ENCODE measurements at regions not wholly inside any gene's neighbourhood (a gene's known extent, or its start where the extent isn't known, plus 50 kb on each side); places are given as distances from the start of the nearest gene placed in this dataset.
"Not testable (repeated sequence)": the region's sequence is repeated elsewhere in the genome, so short reads cannot be mapped to it uniquely, and the experiment has no call there.

GRCh38 chr4:165805406-165805805 is 67.6 kb upstream of the TLL1 start:
- CTCF ChIA-PET (ENCODE audit: partially characterized antibody), result no interaction called here
- POLR2A ChIA-PET (ENCODE audit: partially characterized antibody), result no interaction called here
- H3K4me1 ChIP-seq (ENCODE audit: insufficient read depth, low read length), result no peaks in the 10 kb centered on the region
- H3K27ac Mint-ChIP-seq, result no peak overlapping the region
- intact Hi-C loops (cut with micrococcal nuclease), result no loop called here
- H3K9me3 Mint-ChIP-seq, result peaks cover 0 to 2% (median 0%) of the 10 kb centered on the region in 8 donors
- H3K9me3 ChIP-seq (ENCODE audit: control insufficient read depth in 1 of 2, low read length in 2 of 2), result no peaks in the 10 kb centered on the region
- DNase-seq, result no peak
- no peak overlapping the region for H3K4me3 ChIP-seq (ENCODE audit: low read length in 2 of 2)
- H3K36me3 Mint-ChIP-seq, result no peaks in the 10 kb centered on the region
- no peaks in the 10 kb centered on the region for H3K4me1 Mint-ChIP-seq
- H3K36me3 ChIP-seq (ENCODE audit: insufficient read depth, low read length), result no peaks in the 10 kb centered on the region
- no peaks in the 10 kb centered on the region for H3K27me3 Mint-ChIP-seq
- H3K4me3 Mint-ChIP-seq, result no peak overlapping the region
- no peaks in the 10 kb centered on the region for H3K27me3 ChIP-seq (ENCODE audit: insufficient read depth, low read length)
- H3K27ac ChIP-seq (ENCODE audit: low read depth, low read length), result no peak overlapping the region

GRCh38 chr4:165806613-165807012 is 66.4 kb upstream of the TLL1 start:
- H3K36me3 ChIP-seq (ENCODE audit: insufficient read depth, low read length), result no peaks in the 10 kb centered on the region
- no peak overlapping the region for H3K27ac ChIP-seq (ENCODE audit: low read depth, low read length)
- H3K4me3 Mint-ChIP-seq, result no peak overlapping the region
- ChIA-PET POLR2A (ENCODE audit: partially characterized antibody) (no interaction called here), CTCF (ENCODE audit: partially characterized antibody) (no interaction called here)
- no peak overlapping the region for H3K4me3 ChIP-seq (ENCODE audit: low read length in 2 of 2)
- H3K9me3 ChIP-seq (ENCODE audit: control insufficient read depth in 1 of 2, low read length in 2 of 2), result no peaks in the 10 kb centered on the region
- no peaks in the 10 kb centered on the region for H3K27me3 ChIP-seq (ENCODE audit: insufficient read depth, low read length)
- intact Hi-C loops (cut with micrococcal nuclease), result no loop called here
- no peaks in the 10 kb centered on the region for H3K4me1 ChIP-seq (ENCODE audit: insufficient read depth, low read length)
- H3K27me3 Mint-ChIP-seq, result no peaks in the 10 kb centered on the region
- no peak overlapping the region for H3K27ac Mint-ChIP-seq
- peaks cover 0 to 2% (median 0%) of the 10 kb centered on the region in 8 donors for H3K9me3 Mint-ChIP-seq
- DNase-seq, result no peak
- no peaks in the 10 kb centered on the region for H3K36me3 Mint-ChIP-seq
- H3K4me1 Mint-ChIP-seq, result no peaks in the 10 kb centered on the region

GRCh38 chr4:165810726-165811125 is 62.3 kb upstream of the TLL1 start:
- no peaks in the 10 kb centered on the region for H3K36me3 ChIP-seq (ENCODE audit: insufficient read depth, low read length)
- H3K27ac ChIP-seq (ENCODE audit: low read depth, low read length), result no peak overlapping the region
- no peaks in the 10 kb centered on the region for H3K4me1 Mint-ChIP-seq
- H3K36me3 Mint-ChIP-seq, result no peaks in the 10 kb centered on the region
- peaks cover 0 to 3% (median 0%) of the 10 kb centered on the region in 8 donors for H3K9me3 Mint-ChIP-seq
- no peak overlapping the region for H3K4me3 ChIP-seq (ENCODE audit: low read length in 2 of 2)
- H3K4me1 ChIP-seq (ENCODE audit: insufficient read depth, low read length), result no peaks in the 10 kb centered on the region
- ChIA-PET CTCF (ENCODE audit: partially characterized antibody) (no interaction called here), POLR2A (ENCODE audit: partially characterized antibody) (no interaction called here)
- H3K27ac Mint-ChIP-seq, result no peak overlapping the region
- H3K4me3 Mint-ChIP-seq, result no peak overlapping the region
- no peak for DNase-seq
- intact Hi-C loops (cut with micrococcal nuclease), result no loop called here
- H3K27me3 Mint-ChIP-seq, result no peaks in the 10 kb centered on the region
- no peaks in the 10 kb centered on the region for H3K9me3 ChIP-seq (ENCODE audit: control insufficient read depth in 1 of 2, low read length in 2 of 2)
- H3K27me3 ChIP-seq (ENCODE audit: insufficient read depth, low read length), result no peaks in the 10 kb centered on the region

GRCh38 chr4:165813606-165814005 is 59.4 kb upstream of the TLL1 start:
- ChIA-PET CTCF (ENCODE audit: partially characterized antibody) (no interaction called here), POLR2A (ENCODE audit: partially characterized antibody) (no interaction called here)
- Mint-ChIP-seq H3K36me3 (no peaks in the 10 kb centered on the region), H3K27me3 (no peaks in the 10 kb centered on the region), H3K4me3 (no peak overlapping the region), H3K27ac (no peak overlapping the region), H3K4me1 (no peaks in the 10 kb centered on the region), H3K9me3 (peaks cover 0 to 7% (median 5%) of the 10 kb centered on the region in 8 donors)
- intact Hi-C loops (cut with micrococcal nuclease), result no loop called here
- Histone ChIP-seq H3K4me3 (ENCODE audit: low read length in 2 of 2) (no peak overlapping the region), H3K36me3 (ENCODE audit: insufficient read depth, low read length) (no peaks in the 10 kb centered on the region), H3K4me1 (ENCODE audit: insufficient read depth, low read length) (no peaks in the 10 kb centered on the region), H3K27me3 (ENCODE audit: insufficient read depth, low read length) (no peaks in the 10 kb centered on the region), H3K9me3 (ENCODE audit: control insufficient read depth in 1 of 2, low read length in 2 of 2) (no peaks in the 10 kb centered on the region), H3K27ac (ENCODE audit: low read depth, low read length) (no peak overlapping the region)
- no peak for DNase-seq

GRCh38 chr4:165814256-165815020 is 58.6 kb upstream of the TLL1 start:
- ChIA-PET POLR2A (ENCODE audit: partially characterized antibody) (no interaction called here), CTCF (ENCODE audit: partially characterized antibody) (no interaction called here)
- Mint-ChIP-seq H3K36me3 (no peaks in the 10 kb centered on the region), H3K4me1 (no peaks in the 10 kb centered on the region), H3K9me3 (peaks cover 0 to 7% (median 5%) of the 10 kb centered on the region in 8 donors), H3K27ac (no peak overlapping the region), H3K27me3 (no peaks in the 10 kb centered on the region), H3K4me3 (no peak overlapping the region)
- intact Hi-C loops (cut with micrococcal nuclease), result no loop called here
- Histone ChIP-seq H3K4me1 (ENCODE audit: insufficient read depth, low read length) (no peaks in the 10 kb centered on the region), H3K36me3 (ENCODE audit: insufficient read depth, low read length) (no peaks in the 10 kb centered on the region), H3K27me3 (ENCODE audit: insufficient read depth, low read length) (no peaks in the 10 kb centered on the region), H3K27ac (ENCODE audit: low read depth, low read length) (no peak overlapping the region), H3K9me3 (ENCODE audit: control insufficient read depth in 1 of 2, low read length in 2 of 2) (no peaks in the 10 kb centered on the region), H3K4me3 (ENCODE audit: low read length in 2 of 2) (no peak overlapping the region)
- no peak for DNase-seq

- H3K36me3 ChIP-seq (ENCODE audit: insufficient read depth, low read length); CTCF ChIA-PET (ENCODE audit: partially characterized antibody); intact Hi-C loops (cut with micrococcal nuclease); H3K36me3 Mint-ChIP-seq; H3K27ac ChIP-seq (ENCODE audit: low read depth, low read length); H3K4me3 Mint-ChIP-seq; H3K4me1 Mint-ChIP-seq; H3K27ac Mint-ChIP-seq; POLR2A ChIA-PET (ENCODE audit: partially characterized antibody); H3K9me3 ChIP-seq (ENCODE audit: control insufficient read depth in 1 of 2, low read length in 2 of 2); H3K4me1 ChIP-seq (ENCODE audit: insufficient read depth, low read length); H3K4me3 ChIP-seq (ENCODE audit: low read length in 2 of 2); H3K27me3 Mint-ChIP-seq; DNase-seq; H3K27me3 ChIP-seq (ENCODE audit: insufficient read depth, low read length): not testable (repeated sequence)
- peaks cover 0 to 19% (median 5%) of the 10 kb centered on the region in 8 donors for H3K9me3 Mint-ChIP-seq
These were observed 53.9 kb upstream of the TLL1 start for GRCh38 chr4:165819126-165819525.

All from CD4-positive, alpha-beta memory T cell (primary cell).